H1 (cell line): ENCODE measurements at regions not wholly inside any gene's neighbourhood (a gene's known extent, or its start where the extent isn't known, plus 50 kb on each side); places are given as distances from the start of the nearest gene placed in this dataset.

Experiments used
- ATF2 ChIP-seq: IDR thresholded peaks from 2 replicates; pipeline ENCODE4 v1.6.1; 2012; ENCODE audit warnings: low read length, inconsistent platforms
- CBX5 ChIP-seq: fragments of 300-800, 300-1000 bp; sonication (generic); IDR thresholded peaks from 2 replicates; pipeline ENCODE4 v1.7.1; 2016; ENCODE audit warnings: antibody characterized with exemption, low read length, low read depth
- CHD7 ChIP-seq: fragments of 300-600 bp; sonication (generic); IDR thresholded peaks from 2 replicates; pipeline ENCODE4 v1.7.1; 2012; ENCODE audit warnings: low read length, moderate library complexity, mild to moderate bottlenecking, inconsistent platforms; ENCODE audit not compliant: insufficient replicate concordance
- E2F6 ChIP-seq: IDR thresholded peaks from 2 replicates; pipeline ENCODE4 v1.6.1; 2012; ENCODE audit warnings: inconsistent platforms
- HDAC6 ChIP-seq: IDR thresholded peaks from one replicate; pipeline ENCODE4 v1.7.1; 2012; ENCODE audit warnings: low read depth, mild to moderate bottlenecking, inconsistent platforms, low read length, moderate library complexity
- MAFK ChIP-seq: IDR thresholded peaks from 2 replicates; pipeline ENCODE4 v1.6.1; 2012; ENCODE audit warnings: low read depth, mild to moderate bottlenecking, improper control_type of control experiment, low read length
- POLR2AphosphoS5 ChIP-seq: IDR thresholded peaks from 2 replicates; pipeline ENCODE4 v1.6.1; 2011; ENCODE audit warnings: low read depth, low read length
- RXRA ChIP-seq: IDR thresholded peaks from 2 replicates; pipeline ENCODE4 v1.6.1; 2011; ENCODE audit warnings: low read depth, mild to moderate bottlenecking, low read length, moderate library complexity; ENCODE audit not compliant: insufficient read depth
- SIRT6 ChIP-seq: IDR thresholded peaks from one replicate; pipeline ENCODE4 v1.7.1; 2012; ENCODE audit warnings: low read length, inconsistent platforms
- TAF7 ChIP-seq: optimal IDR thresholded peaks from 2 replicates; pipeline ENCODE3; 2011; ENCODE audit warnings: low read depth, mild to moderate bottlenecking, inconsistent platforms, low read length, moderate library complexity, borderline replicate concordance

DNA sequence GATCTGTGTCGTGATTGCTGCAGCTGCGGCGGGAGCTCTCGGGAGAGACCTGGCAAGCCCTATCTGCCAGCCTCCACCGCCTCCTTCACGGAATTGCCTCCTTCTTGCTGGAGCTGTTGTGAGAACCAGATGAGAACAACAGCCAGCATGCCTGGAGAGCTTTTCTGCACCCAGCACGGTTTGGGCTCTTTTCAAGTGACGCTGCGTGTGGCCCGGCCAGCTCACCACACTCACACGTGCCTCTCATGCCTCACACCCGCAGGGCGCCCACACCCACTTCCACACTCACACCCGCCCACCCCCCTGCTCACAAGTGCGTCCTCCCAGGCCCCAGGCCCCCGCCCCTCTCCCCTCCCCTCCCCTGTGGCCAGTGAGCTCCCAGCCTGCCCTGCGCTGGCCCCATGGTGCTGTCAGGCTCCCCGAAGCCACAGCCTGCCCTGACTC is 135.7 kb upstream of the RUNX3 start (continued):
- TF ChIP-seq CHD7 (no peak), POLR2AphosphoS5 (no peak), E2F6 (no peak), RXRA (no peak), SIRT6 (no peak), ATF2 (no peak), HDAC6 (no peak), TAF7 (no peak), CBX5 (no peak), MAFK (no peak)
